ENCODE measurements at regions not wholly inside any gene's neighbourhood (a gene's known extent, or its start where the extent isn't known, plus 50 kb on each side); places are given as distances from the start of the nearest gene placed in this dataset.
"Not testable (repeated sequence)": the region's sequence is repeated elsewhere in the genome, so short reads cannot be mapped to it uniquely, and the experiment has no call there.

DNA sequence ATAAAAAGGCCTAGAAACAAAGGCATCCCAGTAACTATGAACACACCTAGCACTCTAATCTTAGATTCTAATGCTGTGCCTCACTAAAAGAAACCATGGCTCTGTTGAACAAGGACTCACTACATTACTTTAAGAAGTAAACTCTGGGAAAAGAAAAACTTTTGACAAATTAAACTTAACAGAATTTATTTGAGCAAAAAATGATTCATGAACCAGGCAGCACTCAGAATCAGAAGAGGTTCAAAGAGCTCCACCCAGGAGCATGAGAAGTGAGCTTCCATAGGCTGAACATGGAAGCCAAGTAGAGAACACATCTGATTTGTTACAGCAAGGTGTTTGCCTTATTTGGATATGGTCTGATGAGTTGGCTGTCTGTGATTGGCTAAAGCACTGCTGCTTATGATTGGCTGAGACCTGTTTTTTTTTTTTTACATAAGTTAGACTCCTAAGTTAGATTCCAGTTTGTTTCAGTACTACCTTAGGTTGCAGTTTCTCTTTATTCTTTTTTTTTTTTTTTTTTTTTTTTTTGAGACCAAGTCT is 343.6 kb upstream of the SASH1 start:
- Mint-ChIP-seq H3K27me3 (ENCODE audit: low read depth) (no peaks in the 10 kb centered on the region), H3K27ac (no peak overlapping the region), H3K4me3 (no peak overlapping the region), H3K9me3 (no peaks in the 10 kb centered on the region), H3K36me3 (ENCODE audit: low read depth) (no peaks in the 10 kb centered on the region), H3K4me1 (ENCODE audit: low read depth) (no peaks in the 10 kb centered on the region)

DNA sequence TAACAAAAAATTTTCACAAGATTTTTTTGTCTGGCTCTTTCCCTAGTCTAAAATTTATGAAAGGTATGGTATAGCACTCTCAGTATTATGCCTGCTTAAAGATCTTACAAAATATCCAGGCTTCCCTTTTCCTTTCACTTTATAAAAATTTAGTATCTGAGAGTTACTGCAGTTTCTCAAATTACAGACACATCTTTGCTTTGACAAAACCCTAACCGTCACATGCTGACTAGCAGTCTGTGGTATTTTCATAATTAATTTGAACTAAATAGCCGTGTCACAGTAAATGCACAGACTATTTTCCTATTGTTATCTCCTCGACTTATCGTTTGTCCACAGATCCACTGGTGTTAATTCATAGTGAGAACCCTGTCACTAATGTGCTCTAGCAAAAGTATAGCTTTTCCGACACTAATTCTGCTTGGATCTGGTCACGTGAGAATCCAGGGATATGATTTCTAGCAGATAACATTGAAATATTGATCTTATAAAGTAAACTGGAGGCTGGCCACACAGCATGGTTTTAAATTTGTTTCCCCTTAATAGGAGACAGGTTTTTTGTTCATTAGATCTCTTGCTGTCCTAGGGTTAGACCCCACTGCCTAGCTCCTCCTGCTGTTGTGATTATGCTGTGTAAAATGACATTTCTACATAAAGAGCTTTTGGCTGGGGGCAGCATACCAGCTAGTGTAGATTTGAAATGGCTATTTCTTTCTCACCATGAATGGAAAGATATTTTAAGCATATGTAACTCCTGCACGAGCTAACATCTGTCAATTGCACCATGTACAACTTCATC is 340.6 kb upstream of the SASH1 start:
- Mint-ChIP-seq H3K36me3 (ENCODE audit: low read depth) (no peaks in the 10 kb centered on the region), H3K27me3 (ENCODE audit: low read depth) (no peaks in the 10 kb centered on the region), H3K27ac (no peak overlapping the region), H3K4me1 (ENCODE audit: low read depth) (no peaks in the 10 kb centered on the region), H3K9me3 (no peaks in the 10 kb centered on the region), H3K4me3 (no peak overlapping the region)

DNA sequence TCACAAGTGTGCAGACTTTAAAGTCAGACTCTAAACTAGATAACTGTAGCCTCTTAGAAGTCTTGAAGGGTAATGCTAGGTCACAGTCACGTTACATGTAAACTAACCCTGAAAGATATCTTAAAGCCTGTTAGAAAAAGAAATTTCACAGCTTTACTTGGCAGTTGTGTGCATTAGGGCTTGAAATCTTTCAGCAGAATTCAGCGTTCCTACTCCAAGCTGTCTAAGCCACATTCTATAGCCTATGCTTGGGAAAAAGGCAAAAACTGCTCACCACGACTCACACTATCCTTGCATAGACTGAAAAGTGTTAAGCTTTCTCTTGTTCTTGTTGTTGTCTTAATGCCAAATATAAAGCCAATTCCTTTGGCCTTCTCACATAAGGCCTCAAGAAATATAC is 338.0 kb upstream of the SASH1 start:
- no peaks in the 10 kb centered on the region for H3K36me3 Mint-ChIP-seq (ENCODE audit: low read depth)
- H3K4me1 Mint-ChIP-seq (ENCODE audit: low read depth): no peaks in the 10 kb centered on the region
- H3K4me3 Mint-ChIP-seq: no peak overlapping the region
- no peak overlapping the region for H3K27ac Mint-ChIP-seq
- no peaks in the 10 kb centered on the region for H3K27me3 Mint-ChIP-seq (ENCODE audit: low read depth)
- H3K9me3 Mint-ChIP-seq: no peaks in the 10 kb centered on the region

DNA sequence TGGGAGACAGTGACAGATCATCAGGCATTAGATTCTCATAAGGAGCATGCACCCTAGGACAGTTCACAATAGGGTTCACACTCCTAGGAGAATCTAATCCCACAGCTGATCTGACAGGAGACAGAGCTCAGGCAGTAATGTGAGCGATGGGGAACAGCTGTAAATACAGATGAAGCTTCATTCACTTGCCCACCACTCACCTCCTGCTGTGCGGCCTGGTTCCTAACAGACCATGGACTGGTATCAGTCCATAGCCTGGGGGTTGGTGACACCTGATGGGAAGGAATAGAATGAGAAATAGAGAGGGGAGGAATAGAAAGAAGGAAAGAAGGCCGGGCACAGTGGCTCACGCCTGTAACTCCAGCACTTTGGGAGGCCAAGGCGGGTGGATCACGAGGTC is 336.8 kb upstream of the SASH1 start:
- no peak overlapping the region for H3K27ac Mint-ChIP-seq
- no peaks in the 10 kb centered on the region for H3K27me3 Mint-ChIP-seq (ENCODE audit: low read depth)
- H3K4me3 Mint-ChIP-seq: no peak overlapping the region
- H3K9me3 Mint-ChIP-seq: peaks cover 8% of the 10 kb centered on the region
- H3K4me1 Mint-ChIP-seq (ENCODE audit: low read depth): no peaks in the 10 kb centered on the region
- H3K36me3 Mint-ChIP-seq (ENCODE audit: low read depth): no peaks in the 10 kb centered on the region

DNA sequence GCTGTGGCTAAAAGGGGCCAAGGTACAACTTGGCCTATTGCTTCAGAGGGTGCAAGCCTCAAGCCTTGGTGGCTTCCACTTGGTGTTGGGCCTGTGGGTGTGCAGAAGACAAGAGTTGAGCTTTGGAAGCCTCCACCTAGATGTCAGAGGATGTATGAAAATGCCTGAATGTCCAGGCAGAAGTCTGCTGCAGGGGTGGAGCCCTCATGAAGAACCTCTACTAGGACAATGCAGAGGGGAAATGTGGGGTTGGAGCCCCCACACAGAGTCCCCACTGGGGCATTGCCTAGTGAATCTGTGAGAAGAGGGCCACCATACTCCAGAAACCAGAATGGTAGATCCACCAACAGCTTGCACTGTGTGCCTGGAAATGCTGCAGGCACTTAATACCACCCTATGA is 332.1 kb upstream of the SASH1 start:
- H3K9me3 Mint-ChIP-seq: peaks cover 25% of the 10 kb centered on the region
- not testable (repeated sequence) for H3K4me1 Mint-ChIP-seq (ENCODE audit: low read depth); H3K27me3 Mint-ChIP-seq (ENCODE audit: low read depth); H3K4me3 Mint-ChIP-seq; H3K27ac Mint-ChIP-seq; H3K36me3 Mint-ChIP-seq (ENCODE audit: low read depth)

DNA sequence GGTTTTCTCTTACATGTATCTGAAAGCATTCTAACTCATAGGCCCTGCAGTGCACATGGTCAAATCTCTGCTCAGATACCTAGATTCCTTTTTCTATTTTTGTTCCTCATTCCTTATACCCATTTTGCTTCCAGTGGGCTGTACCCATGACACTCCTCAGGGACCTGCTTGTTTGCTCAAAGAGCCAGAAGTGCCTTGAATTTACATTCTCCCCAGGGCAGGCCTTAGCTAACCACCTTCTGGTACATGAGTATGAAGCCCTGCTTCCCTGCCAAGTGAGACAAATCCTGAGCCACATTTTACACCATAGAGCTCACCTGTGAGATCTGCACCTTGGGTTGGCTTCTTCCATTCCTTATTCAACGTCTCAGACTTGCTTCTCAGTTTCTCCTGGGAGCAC is 326.6 kb upstream of the SASH1 start:
- no peaks in the 10 kb centered on the region for H3K36me3 Mint-ChIP-seq (ENCODE audit: low read depth)
- peaks cover 17% of the 10 kb centered on the region for H3K9me3 Mint-ChIP-seq
- no peaks in the 10 kb centered on the region for H3K4me1 Mint-ChIP-seq (ENCODE audit: low read depth)
- no peaks in the 10 kb centered on the region for H3K27me3 Mint-ChIP-seq (ENCODE audit: low read depth)
- no peak overlapping the region for H3K4me3 Mint-ChIP-seq
- no peak overlapping the region for H3K27ac Mint-ChIP-seq

DNA sequence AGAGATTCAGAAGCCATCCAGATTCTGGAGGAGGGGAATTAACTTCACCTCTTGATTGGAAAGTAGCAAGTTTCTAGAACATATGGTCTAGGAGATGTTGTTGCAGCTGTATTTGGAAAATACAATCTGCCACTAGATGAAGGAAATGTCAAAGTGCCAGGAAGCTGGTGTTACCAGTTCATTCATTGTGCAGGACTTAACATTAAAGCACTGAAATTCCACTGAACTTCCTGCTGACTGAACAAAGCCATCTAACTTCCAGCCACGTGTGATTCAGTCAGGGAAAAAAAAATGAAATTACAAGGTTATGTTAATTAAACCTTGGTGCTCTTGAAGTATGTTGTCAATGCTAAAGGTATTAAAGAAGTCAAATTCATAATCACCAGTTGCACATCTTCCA is 321.5 kb upstream of the SASH1 start:
- Mint-ChIP-seq H3K4me1 (ENCODE audit: low read depth) (no peaks in the 10 kb centered on the region), H3K36me3 (ENCODE audit: low read depth) (no peaks in the 10 kb centered on the region), H3K9me3 (no peaks in the 10 kb centered on the region), H3K27ac (no peak overlapping the region), H3K27me3 (ENCODE audit: low read depth) (no peaks in the 10 kb centered on the region), H3K4me3 (no peak overlapping the region)

DNA sequence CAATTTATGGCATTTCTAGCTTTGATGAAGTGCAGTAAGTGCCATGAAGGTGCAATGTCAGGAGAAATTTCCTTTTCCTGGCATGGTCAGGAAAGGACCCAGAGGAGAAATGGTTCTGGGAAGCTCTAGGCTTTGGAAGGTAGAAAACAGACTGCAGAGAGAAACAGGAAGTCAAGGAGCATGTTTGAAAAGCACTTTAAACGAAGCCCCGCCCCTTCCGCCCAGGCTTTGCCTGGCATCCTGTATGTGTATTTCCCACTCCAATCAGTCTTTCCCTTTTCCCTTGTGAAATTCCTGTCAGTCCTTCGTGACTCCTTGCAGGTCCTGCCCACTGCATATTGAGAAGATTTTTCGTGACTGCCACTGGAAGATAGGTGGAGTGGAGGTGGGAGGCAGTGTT is 320.9 kb upstream of the SASH1 start:
- Mint-ChIP-seq H3K4me1 (ENCODE audit: low read depth) (no peaks in the 10 kb centered on the region), H3K27me3 (ENCODE audit: low read depth) (no peaks in the 10 kb centered on the region), H3K27ac (no peak overlapping the region), H3K4me3 (no peak overlapping the region), H3K36me3 (ENCODE audit: low read depth) (no peaks in the 10 kb centered on the region), H3K9me3 (no peaks in the 10 kb centered on the region)

DNA sequence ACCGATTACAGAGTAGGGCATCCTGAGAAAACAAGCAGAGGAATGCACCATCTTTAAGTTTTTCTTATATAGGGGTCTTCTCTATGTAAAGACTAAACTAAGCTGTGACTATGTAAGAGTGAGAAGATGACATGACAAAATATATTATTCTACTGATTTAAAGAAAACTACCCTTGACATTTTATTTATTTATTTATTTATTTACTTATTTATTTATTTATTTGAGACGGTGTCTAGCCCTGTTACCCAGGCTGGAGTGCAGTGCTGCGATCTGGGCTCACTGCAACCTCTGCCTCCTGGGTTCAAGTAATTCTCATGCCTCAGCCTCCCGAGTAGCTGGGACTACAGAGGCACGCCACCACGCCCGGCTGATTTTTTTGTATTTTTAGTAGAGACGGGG is 320.4 kb upstream of the SASH1 start:
- not testable (repeated sequence) for H3K36me3 Mint-ChIP-seq (ENCODE audit: low read depth); H3K9me3 Mint-ChIP-seq; H3K4me1 Mint-ChIP-seq (ENCODE audit: low read depth); H3K27ac Mint-ChIP-seq; H3K27me3 Mint-ChIP-seq (ENCODE audit: low read depth); H3K4me3 Mint-ChIP-seq

DNA sequence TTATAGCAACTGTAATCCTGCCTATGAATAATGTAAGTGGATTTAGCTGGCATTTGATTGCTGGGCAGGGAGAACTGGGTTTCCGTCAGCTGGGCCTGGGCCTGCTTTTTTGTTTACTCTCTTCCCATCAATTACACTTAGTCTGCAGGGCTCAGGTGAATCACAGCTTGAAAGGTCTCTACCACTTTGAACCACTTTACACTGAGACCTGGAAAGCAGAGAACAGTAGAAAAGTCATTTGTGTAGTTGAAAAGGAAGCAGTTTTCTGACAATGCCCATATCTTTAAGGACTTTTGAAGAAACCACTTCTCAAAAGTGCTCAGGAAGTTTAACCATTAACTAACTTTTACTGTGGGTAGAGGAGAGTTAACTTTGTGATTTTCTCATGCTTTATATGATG is 315.4 kb upstream of the SASH1 start:
- Mint-ChIP-seq H3K4me1 (ENCODE audit: low read depth) (no peaks in the 10 kb centered on the region), H3K36me3 (ENCODE audit: low read depth) (no peaks in the 10 kb centered on the region), H3K27ac (no peak overlapping the region), H3K27me3 (ENCODE audit: low read depth) (no peaks in the 10 kb centered on the region), H3K4me3 (no peak overlapping the region), H3K9me3 (no peaks in the 10 kb centered on the region)

DNA sequence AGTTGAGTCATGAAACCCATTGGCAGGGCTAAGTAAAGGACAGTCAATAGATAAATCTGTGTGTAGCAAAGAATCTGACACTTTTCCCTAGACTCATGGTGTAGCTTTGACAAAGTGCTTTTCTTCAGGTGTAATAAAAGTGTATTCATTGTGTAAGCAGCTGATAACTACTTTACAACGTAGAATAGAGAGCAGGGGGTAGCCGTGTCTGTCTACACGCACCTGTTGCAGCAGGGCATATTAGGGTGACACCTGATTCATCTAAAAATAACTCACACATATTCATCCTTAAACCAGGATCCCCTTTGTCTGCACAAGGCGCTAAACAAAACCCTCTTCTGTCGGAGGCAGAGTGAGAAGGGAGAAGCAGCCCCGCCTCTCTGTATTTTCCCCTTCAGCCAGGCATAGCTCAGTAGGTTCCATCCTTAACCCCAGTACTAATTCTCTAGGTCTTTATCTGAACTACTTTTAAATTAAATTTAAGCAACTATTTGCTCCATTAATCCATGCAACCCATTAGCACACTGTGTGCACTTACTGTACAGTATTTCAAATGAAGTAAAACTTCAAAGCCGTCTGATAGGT is 306.7 kb upstream of the SASH1 start:
- Mint-ChIP-seq H3K27ac (no peak overlapping the region), H3K27me3 (ENCODE audit: low read depth) (no peaks in the 10 kb centered on the region), H3K36me3 (ENCODE audit: low read depth) (no peaks in the 10 kb centered on the region), H3K9me3 (no peaks in the 10 kb centered on the region), H3K4me3 (no peak overlapping the region), H3K4me1 (ENCODE audit: low read depth) (no peaks in the 10 kb centered on the region)

DNA sequence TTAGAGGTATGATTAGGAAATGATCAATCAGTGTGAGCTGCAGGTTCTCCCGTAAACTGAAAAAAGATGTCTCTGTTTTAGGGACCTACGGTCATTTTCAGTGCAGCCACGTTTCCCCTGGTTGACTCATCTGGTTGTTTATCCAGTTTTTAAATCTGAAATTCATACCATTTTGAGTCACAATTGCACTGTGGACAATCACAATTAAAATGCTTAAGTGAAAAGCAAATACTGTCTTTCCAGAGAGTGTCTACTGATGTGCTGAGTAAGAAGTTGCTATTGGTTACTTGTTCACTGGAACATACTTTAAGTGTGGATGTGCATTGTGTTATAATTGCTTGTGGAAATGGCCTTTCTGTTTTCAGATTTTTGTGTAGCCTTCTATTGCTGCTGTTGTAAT is 305.1 kb upstream of the SASH1 start:
- Mint-ChIP-seq H3K4me1 (ENCODE audit: low read depth) (no peaks in the 10 kb centered on the region), H3K4me3 (no peak overlapping the region), H3K9me3 (no peaks in the 10 kb centered on the region), H3K27me3 (ENCODE audit: low read depth) (no peaks in the 10 kb centered on the region), H3K27ac (no peak overlapping the region), H3K36me3 (ENCODE audit: low read depth) (no peaks in the 10 kb centered on the region)

DNA sequence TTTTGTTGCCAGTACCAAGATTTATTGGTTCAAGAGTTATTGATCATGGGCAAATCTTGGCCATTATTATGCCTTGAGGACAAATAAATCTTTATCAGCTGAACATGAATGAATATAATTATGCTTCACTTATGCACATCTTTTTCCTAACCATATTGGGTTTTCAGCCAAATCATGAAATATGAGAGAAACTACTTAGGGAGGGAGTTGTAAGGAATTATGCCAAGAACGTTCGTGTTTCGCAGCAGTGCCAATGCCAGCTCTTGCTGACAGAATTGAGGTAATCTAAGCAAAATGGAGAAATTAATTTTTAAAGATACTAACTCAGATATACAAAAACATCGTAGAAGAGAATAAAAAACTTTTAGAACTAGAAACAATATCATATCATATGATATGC is 301.1 kb upstream of the SASH1 start:
- no peak overlapping the region for H3K4me3 Mint-ChIP-seq
- H3K36me3 Mint-ChIP-seq (ENCODE audit: low read depth): no peaks in the 10 kb centered on the region
- no peaks in the 10 kb centered on the region for H3K27me3 Mint-ChIP-seq (ENCODE audit: low read depth)
- H3K9me3 Mint-ChIP-seq: no peaks in the 10 kb centered on the region
- no peaks in the 10 kb centered on the region for H3K4me1 Mint-ChIP-seq (ENCODE audit: low read depth)
- H3K27ac Mint-ChIP-seq: no peak overlapping the region

DNA sequence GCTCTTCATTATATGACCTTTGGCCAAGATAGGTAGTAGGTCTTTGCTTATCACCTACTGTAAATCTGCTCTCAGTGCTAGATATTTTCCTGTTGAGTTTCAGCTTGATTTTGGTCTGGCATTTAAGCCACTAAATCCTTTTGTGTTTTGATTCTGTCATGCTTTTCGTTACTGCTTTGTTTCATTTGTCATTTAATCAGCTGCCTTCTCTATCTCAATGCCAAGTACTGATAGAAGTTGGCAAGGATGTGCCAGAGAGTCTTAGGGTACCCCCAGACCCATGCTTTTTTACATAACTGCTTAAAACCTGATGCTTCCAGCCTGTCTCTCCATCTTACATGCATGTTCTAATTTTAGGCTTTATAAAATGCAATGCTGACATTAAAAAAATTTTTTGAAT is 300.1 kb upstream of the SASH1 start:
- Mint-ChIP-seq H3K36me3 (ENCODE audit: low read depth) (no peaks in the 10 kb centered on the region), H3K27ac (no peak overlapping the region), H3K4me1 (ENCODE audit: low read depth) (no peaks in the 10 kb centered on the region), H3K27me3 (ENCODE audit: low read depth) (no peaks in the 10 kb centered on the region), H3K9me3 (no peaks in the 10 kb centered on the region), H3K4me3 (no peak overlapping the region)

DNA sequence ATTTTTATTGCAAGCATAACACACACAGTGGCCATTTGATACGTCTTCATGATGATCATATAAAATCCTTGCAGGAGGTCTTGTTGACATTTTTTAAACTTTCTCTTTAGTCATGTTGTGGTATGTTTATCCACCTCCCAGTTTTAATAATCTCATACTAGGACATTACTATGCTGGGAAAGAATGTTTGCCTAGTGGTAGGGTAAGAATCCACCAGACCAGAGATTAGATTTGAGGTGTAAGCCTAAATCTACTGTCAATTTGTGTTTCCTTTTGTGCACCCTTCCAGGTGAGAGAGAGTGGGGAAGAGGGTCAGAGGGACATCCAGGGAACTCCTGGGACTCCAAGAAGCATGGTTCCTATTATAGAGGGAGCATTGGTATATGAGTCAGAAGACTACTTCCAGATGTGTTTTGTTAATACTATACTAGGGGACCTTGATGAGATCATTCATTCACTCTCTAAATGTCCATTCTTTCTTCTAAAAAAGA is 298.3 kb upstream of the SASH1 start:
- no peaks in the 10 kb centered on the region for H3K9me3 Mint-ChIP-seq
- H3K4me1 Mint-ChIP-seq (ENCODE audit: low read depth): no peaks in the 10 kb centered on the region
- no peaks in the 10 kb centered on the region for H3K27me3 Mint-ChIP-seq (ENCODE audit: low read depth)
- H3K4me3 Mint-ChIP-seq: no peak overlapping the region
- H3K27ac Mint-ChIP-seq: no peak overlapping the region
- no peaks in the 10 kb centered on the region for H3K36me3 Mint-ChIP-seq (ENCODE audit: low read depth)

All from T-helper 1 cell treated with Interleukin-12 subunit alpha and Interleukin-12 subunit beta and Interleukin-4 antibody, amounts not matched to agents 30 μg/mL and 1 μg/mL, for 36 hours (primary cell).